IPS-20b (cell line): ENCODE measurements at regions not wholly inside any gene's neighbourhood (a gene's known extent, or its start where the extent isn't known, plus 50 kb on each side); places are given as distances from the start of the nearest gene placed in this dataset.

Experiments
- H3K27ac ChIP-seq: one replicate; pipeline ENCODE4 v1.5.1; 2013; ENCODE audit warnings: low read length
- H3K27me3 ChIP-seq: 2 replicates; pipeline ENCODE4 v1.6.1; 2013; ENCODE audit warnings: mild to moderate bottlenecking, low read length, inconsistent platforms; ENCODE audit not compliant: insufficient read depth
- H3K36me3 ChIP-seq: 2 replicates; pipeline ENCODE4 v1.6.1; 2013; ENCODE audit warnings: low read depth, mild to moderate bottlenecking, inconsistent platforms, low read length, moderate library complexity; ENCODE audit not compliant: insufficient read depth
- H3K4me1 ChIP-seq: 2 replicates; pipeline ENCODE4 v1.6.1; 2013; ENCODE audit warnings: mild to moderate bottlenecking, control low read depth, inconsistent platforms, low read length, moderate library complexity; ENCODE audit not compliant: insufficient read depth
- H3K4me3 ChIP-seq: 2 replicates; pipeline ENCODE4 v1.5.1; 2013; ENCODE audit warnings: mild to moderate bottlenecking, low read length, inconsistent platforms
- H3K9ac ChIP-seq: 2 replicates; pipeline ENCODE4 v1.6.1; 2013; ENCODE audit warnings: low read depth, mild to moderate bottlenecking, inconsistent platforms, low read length, moderate library complexity
- H3K9me3 ChIP-seq: 2 replicates; pipeline ENCODE4 v1.6.1; 2013; ENCODE audit warnings: mild to moderate bottlenecking, low read depth, low read length, inconsistent platforms; ENCODE audit not compliant: insufficient read depth

DNA sequence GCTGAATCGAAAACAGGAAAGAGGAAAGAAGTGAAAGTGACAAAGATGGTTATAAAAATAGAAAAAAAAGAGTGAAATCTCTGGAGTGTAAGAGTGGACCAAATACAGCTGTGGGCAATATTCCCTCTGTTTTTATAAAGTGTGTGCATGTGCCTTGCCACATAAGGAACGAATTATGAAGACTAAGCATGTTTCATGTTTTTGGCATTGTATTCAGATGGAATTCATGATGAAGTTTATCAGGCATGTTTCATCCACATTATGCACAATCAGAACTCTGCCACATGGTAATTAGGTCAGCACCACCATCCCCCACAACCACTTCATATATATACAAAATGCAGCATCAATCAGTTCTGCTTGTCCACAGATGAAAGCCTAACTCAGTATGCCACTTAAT lies 348.0 kb downstream of the ZNF608 start:
- Histone ChIP-seq H3K27ac (no peak overlapping the region), H3K36me3 (no peaks in the 10 kb centered on the region), H3K27me3 (no peaks in the 10 kb centered on the region), H3K4me3 (no peak overlapping the region), H3K9me3 (no peaks in the 10 kb centered on the region), H3K9ac (no peak overlapping the region), H3K4me1 (peaks cover 6% of the 10 kb centered on the region; the same call in 1 of the 2 replicates)

DNA sequence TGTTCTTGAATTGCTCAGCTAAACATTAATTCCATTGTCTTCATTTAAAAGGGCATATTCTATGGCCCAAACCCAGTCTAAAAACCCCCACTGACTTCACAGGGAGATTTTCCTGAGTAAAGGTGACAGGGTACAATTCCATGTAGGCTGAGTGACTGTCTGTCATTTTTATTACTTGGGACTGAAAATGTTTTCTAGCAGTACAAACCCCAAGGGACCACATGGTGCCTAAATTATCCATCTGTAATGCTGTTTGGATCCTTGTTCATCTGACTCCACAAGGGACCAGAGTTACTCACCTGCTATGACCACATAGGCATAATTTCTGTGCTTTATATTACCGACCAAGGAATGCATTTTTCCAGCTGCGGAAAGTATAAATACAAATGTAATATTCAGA lies 349.1 kb downstream of the ZNF608 start:
- no peak overlapping the region for H3K9ac ChIP-seq
- H3K36me3 ChIP-seq = no peaks in the 10 kb centered on the region
- no peaks in the 10 kb centered on the region for H3K9me3 ChIP-seq
- H3K27ac ChIP-seq = no peak overlapping the region
- no peak overlapping the region for H3K4me3 ChIP-seq
- peaks cover 6% of the 10 kb centered on the region; the same call in 1 of the 2 replicates for H3K4me1 ChIP-seq
- H3K27me3 ChIP-seq = no peaks in the 10 kb centered on the region

DNA sequence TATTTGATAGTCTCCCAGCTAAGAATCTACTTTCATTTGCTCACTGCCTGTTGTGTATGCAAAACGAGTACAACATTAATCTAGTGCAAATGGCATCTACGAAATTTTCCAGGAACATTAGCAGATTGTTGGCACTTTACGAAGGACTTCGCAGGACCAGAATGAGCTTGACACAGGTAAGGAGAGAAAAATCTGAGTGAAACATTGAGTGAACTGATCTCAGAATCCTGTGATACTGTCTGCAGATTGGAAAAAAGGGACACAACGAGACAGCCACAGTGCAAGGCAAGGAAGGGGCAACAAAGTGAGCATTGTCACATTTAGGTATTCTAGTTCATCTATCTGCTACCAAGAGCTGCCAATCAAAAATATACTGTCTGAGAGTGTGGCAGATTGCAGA lies 350.5 kb downstream of the ZNF608 start:
- Histone ChIP-seq H3K9me3 (peaks cover 1% of the 10 kb centered on the region; the same call in 1 of the 2 replicates), H3K9ac (no peak overlapping the region), H3K4me3 (no peak overlapping the region), H3K27me3 (no peaks in the 10 kb centered on the region), H3K27ac (no peak overlapping the region), H3K4me1 (no peaks in the 10 kb centered on the region), H3K36me3 (no peaks in the 10 kb centered on the region)

GRCh38 chr5:124395287-124395686 lies 351.2 kb downstream of the ZNF608 start:
- Histone ChIP-seq H3K4me3 (no peak overlapping the region), H3K9ac (no peak overlapping the region), H3K27me3 (no peaks in the 10 kb centered on the region), H3K9me3 (peaks cover 8% of the 10 kb centered on the region; the same call in 1 of the 2 replicates), H3K27ac (no peak overlapping the region), H3K36me3 (no peaks in the 10 kb centered on the region), H3K4me1 (no peaks in the 10 kb centered on the region)

DNA sequence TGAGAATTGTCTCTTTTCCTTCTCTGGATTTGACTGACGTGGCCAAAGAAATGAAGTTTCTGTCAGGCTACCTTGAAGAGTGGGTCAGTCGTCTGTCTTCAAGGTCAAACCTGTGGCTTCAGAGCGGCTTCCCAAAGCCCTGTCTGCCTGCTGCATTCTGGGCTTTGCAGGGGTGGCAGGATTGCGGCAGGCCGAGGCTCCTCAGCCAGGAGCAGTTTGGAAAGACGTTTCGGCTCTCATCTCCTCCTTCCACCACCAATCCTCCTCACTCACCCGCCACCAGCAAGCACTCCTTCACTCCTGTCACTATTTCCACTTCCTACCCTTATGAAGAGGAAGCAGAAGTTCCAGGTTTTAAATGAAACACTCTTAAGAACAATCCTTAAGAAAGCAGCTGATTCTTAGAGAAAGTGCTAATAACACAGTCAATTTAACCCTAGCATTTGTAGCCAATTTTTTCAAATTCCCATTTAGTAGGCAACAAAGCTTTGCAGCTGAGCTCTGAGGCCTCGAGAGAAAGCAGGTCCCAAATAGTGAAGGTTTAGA lies 351.7 kb downstream of the ZNF608 start:
- Histone ChIP-seq H3K4me1 (no peaks in the 10 kb centered on the region), H3K9ac (no peak overlapping the region), H3K27me3 (no peaks in the 10 kb centered on the region), H3K36me3 (no peaks in the 10 kb centered on the region), H3K4me3 (no peak overlapping the region), H3K9me3 (peaks cover 13% of the 10 kb centered on the region; the same call in 1 of the 2 replicates), H3K27ac (no peak overlapping the region)

GRCh38 chr5:124393584-124394379 lies 352.7 kb downstream of the ZNF608 start:
- no peaks in the 10 kb centered on the region for H3K4me1 ChIP-seq
- H3K9me3 ChIP-seq = peaks cover 22% of the 10 kb centered on the region; the same call in 1 of the 2 replicates
- no peaks in the 10 kb centered on the region for H3K36me3 ChIP-seq
- H3K9ac ChIP-seq = no peak overlapping the region
- no peaks in the 10 kb centered on the region for H3K27me3 ChIP-seq
- no peak overlapping the region for H3K4me3 ChIP-seq
- no peak overlapping the region for H3K27ac ChIP-seq

DNA sequence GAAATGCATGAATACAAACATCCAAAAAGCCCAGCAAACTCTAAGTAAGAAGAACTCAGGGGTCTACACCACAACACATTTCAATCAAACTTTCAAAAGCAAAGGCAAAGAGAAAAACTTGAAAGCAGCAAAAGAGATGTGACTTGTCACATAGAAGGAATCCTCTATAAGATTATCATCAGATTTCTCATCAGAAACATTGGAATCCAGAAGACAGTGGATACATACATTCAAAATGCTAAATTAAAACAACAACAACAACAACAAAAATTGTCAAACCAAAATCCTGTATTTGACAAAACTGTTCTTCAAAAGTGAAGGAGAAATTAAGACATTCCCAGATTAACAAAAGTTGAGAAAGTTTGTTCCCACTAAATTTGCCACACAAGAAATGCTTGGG lies 362.7 kb downstream of the ZNF608 start:
- Histone ChIP-seq H3K27me3 (no peaks in the 10 kb centered on the region), H3K27ac (no peak overlapping the region)

DNA sequence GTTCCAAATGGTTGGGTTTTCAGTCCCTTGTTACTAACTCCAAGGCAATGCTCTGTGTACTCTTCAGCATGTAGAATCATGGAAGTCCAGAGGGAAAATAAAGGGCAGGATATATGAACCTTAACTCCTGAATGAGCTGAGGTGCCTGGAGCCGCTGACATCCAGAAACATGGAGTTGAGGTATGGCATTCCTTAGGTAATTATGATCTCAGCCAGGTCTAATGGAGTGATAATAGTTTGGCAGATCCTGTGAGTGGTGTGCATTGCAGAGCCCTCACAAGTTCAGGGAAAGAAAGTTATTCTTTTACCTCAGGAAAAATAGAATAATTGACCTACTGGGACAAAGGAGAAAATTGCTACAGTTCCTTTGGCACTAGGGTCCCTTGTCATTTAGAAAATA lies 369.1 kb downstream of the ZNF608 start:
- peaks cover 7% of the 10 kb centered on the region for H3K9me3 ChIP-seq
- H3K27ac ChIP-seq = no peak overlapping the region
- no peaks in the 10 kb centered on the region for H3K27me3 ChIP-seq
- no peak overlapping the region for H3K9ac ChIP-seq
- H3K36me3 ChIP-seq = no peaks in the 10 kb centered on the region; the same call in 1 of the 2 replicates
- H3K4me3 ChIP-seq = no peak overlapping the region
- H3K4me1 ChIP-seq = no peaks in the 10 kb centered on the region; the same call in 1 of the 2 replicates

More for the DNA sequence above, 362.7 kb downstream of the ZNF608 start:
- Histone ChIP-seq H3K36me3 (no peaks in the 10 kb centered on the region; the same call in 1 of the 2 replicates), H3K4me3 (no peak overlapping the region), H3K9ac (no peak overlapping the region), H3K4me1 (no peaks in the 10 kb centered on the region; the same call in 1 of the 2 replicates), H3K9me3 (peaks cover 27% of the 10 kb centered on the region)

DNA sequence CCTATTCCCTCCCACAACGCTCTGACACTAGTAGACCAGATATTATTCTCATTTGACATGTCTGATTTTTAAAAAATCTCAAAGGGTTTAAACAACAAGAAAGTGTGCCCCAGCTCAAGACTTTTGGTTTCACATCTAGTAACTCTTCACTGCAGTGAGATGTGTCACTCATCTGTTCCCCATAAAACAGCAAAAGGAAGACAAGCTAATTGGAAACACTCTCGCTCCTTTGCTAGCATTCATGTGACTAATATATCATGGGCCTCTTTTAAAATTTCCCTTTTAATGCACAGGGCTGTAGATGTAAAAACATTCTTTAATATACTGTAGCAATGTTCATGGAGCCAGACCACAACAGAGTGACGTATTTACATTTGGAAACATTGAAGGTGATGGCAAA lies 372.6 kb downstream of the ZNF608 start:
- no peak overlapping the region for H3K4me3 ChIP-seq
- no peak overlapping the region for H3K27ac ChIP-seq
- H3K9ac ChIP-seq = no peak overlapping the region
- no peaks in the 10 kb centered on the region for H3K9me3 ChIP-seq
- no peaks in the 10 kb centered on the region for H3K36me3 ChIP-seq
- H3K4me1 ChIP-seq = no peaks in the 10 kb centered on the region
- H3K27me3 ChIP-seq = no peaks in the 10 kb centered on the region

DNA sequence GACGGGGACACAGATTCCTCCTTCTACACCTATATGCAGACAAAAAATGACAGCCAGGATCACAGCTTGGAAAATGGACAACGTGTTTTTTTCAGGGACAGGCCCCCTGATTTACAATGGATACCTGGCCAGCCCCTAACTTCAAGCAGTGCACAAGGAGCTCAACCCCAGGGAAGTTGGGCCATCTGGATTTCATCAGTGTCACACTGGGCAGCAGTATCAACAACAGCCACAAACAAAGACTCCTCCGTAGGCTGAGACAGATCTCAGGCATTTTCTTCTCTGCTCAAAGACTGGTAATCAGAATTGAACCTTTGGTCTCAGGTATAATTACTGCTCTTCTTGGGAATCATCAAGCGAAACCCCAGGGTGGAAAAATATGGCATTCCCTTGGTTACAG lies 374.0 kb downstream of the ZNF608 start:
- H3K27me3 ChIP-seq = no peaks in the 10 kb centered on the region
- H3K9ac ChIP-seq = no peak overlapping the region
- no peaks in the 10 kb centered on the region for H3K4me1 ChIP-seq
- H3K36me3 ChIP-seq = no peaks in the 10 kb centered on the region
- no peak overlapping the region for H3K27ac ChIP-seq
- H3K4me3 ChIP-seq = no peak overlapping the region
- no peaks in the 10 kb centered on the region for H3K9me3 ChIP-seq

DNA sequence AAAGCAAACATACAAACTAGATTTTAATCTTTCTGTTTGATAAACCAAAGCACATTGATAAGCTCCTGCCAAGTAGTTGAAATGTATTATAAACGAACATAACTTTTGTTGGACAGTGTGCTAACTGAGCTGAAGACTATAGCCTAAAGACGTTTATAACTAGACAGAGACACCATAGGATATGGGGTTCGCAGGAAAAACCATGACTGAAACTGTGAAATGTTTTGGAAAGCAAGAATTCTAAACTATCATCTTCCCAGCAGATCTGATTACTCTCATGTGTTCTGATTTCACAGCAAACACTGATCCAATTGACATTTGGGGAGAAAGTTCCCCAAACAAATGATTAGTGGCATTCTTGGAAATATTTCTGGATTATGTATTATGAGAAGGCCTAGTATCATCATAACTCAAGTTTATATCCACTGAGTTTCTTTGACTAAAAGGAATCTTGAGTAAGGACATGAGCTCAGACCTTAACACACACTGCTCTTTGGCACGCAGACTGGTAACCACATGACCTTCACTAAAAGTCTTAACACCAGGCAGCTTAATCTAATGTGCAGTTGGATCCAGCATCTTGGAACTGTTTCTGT lies 375.2 kb downstream of the ZNF608 start:
- Histone ChIP-seq H3K27me3 (no peaks in the 10 kb centered on the region), H3K9me3 (no peaks in the 10 kb centered on the region), H3K4me3 (no peak overlapping the region), H3K36me3 (no peaks in the 10 kb centered on the region), H3K4me1 (no peaks in the 10 kb centered on the region), H3K9ac (no peak overlapping the region), H3K27ac (no peak overlapping the region)

- Histone ChIP-seq H3K27ac (no peak overlapping the region), H3K4me3 (no peak overlapping the region), H3K4me1 (no peaks in the 10 kb centered on the region), H3K9me3 (no peaks in the 10 kb centered on the region), H3K9ac (no peak overlapping the region), H3K27me3 (no peaks in the 10 kb centered on the region), H3K36me3 (no peaks in the 10 kb centered on the region)
Observed at GRCh38 chr5:124370601-124371000, 375.8 kb downstream of the ZNF608 start.
